ENCODE measurements at regions not wholly inside any gene's neighbourhood (a gene's known extent, or its start where the extent isn't known, plus 50 kb on each side); places are given as distances from the start of the nearest gene placed in this dataset.

- DNase-seq (ENCODE audit: extremely low spot score, unreplicated experiment), result no peak
- TF ChIP-seq CTCF (IDR thresholded peaks at IDR 0.05), result no peak
- peaks cover 6% of the 10 kb centered on the region for H3K27me3 Mint-ChIP-seq (ENCODE audit: unreplicated experiment)
- no peaks in the 10 kb centered on the region for H3K9me3 Mint-ChIP-seq (ENCODE audit: unreplicated experiment)
- no peak overlapping the region for H3K4me3 Mint-ChIP-seq (ENCODE audit: unreplicated experiment)
- H3K36me3 Mint-ChIP-seq (ENCODE audit: unreplicated experiment), result no peaks in the 10 kb centered on the region
- H3K27ac Mint-ChIP-seq (ENCODE audit: unreplicated experiment), result no peak overlapping the region
- H3K4me1 Mint-ChIP-seq (ENCODE audit: unreplicated experiment), result peaks cover 3% of the 10 kb centered on the region
These were observed 277.8 kb downstream of the FOXO1 start for GRCh38 chr13:40388617-40389016.

GRCh38 chr13:40389081-40389641 lies 277.3 kb downstream of the FOXO1 start:
- Mint-ChIP-seq H3K36me3 (ENCODE audit: unreplicated experiment) (no peaks in the 10 kb centered on the region), H3K4me1 (ENCODE audit: unreplicated experiment) (peaks cover 3% of the 10 kb centered on the region), H3K27ac (ENCODE audit: unreplicated experiment) (no peak overlapping the region), H3K4me3 (ENCODE audit: unreplicated experiment) (no peak overlapping the region), H3K9me3 (ENCODE audit: unreplicated experiment) (no peaks in the 10 kb centered on the region), H3K27me3 (ENCODE audit: unreplicated experiment) (peaks cover 6% of the 10 kb centered on the region)
- TF ChIP-seq CTCF (IDR thresholded peaks at IDR 0.05), result no peak
- no peak for DNase-seq (ENCODE audit: extremely low spot score, unreplicated experiment)

GRCh38 chr13:40390401-40390916 lies 276.0 kb downstream of the FOXO1 start:
- H3K36me3 Mint-ChIP-seq (ENCODE audit: unreplicated experiment), result no peaks in the 10 kb centered on the region
- H3K4me1 Mint-ChIP-seq (ENCODE audit: unreplicated experiment), result no peaks in the 10 kb centered on the region
- DNase-seq (ENCODE audit: extremely low spot score, unreplicated experiment), result no peak
- TF ChIP-seq CTCF (IDR thresholded peaks at IDR 0.05), result no peak
- H3K27ac Mint-ChIP-seq (ENCODE audit: unreplicated experiment), result no peak overlapping the region
- H3K9me3 Mint-ChIP-seq (ENCODE audit: unreplicated experiment), result no peaks in the 10 kb centered on the region
- H3K4me3 Mint-ChIP-seq (ENCODE audit: unreplicated experiment), result no peak overlapping the region
- H3K27me3 Mint-ChIP-seq (ENCODE audit: unreplicated experiment), result peaks cover 6% of the 10 kb centered on the region

- Mint-ChIP-seq H3K36me3 (ENCODE audit: unreplicated experiment) (no peaks in the 10 kb centered on the region), H3K9me3 (ENCODE audit: unreplicated experiment) (no peaks in the 10 kb centered on the region), H3K4me1 (ENCODE audit: unreplicated experiment) (no peaks in the 10 kb centered on the region), H3K27me3 (ENCODE audit: unreplicated experiment) (peaks cover 6% of the 10 kb centered on the region), H3K4me3 (ENCODE audit: unreplicated experiment) (no peak overlapping the region), H3K27ac (ENCODE audit: unreplicated experiment) (no peak overlapping the region)
- no peak for DNase-seq (ENCODE audit: extremely low spot score, unreplicated experiment)
- TF ChIP-seq CTCF (IDR thresholded peaks at IDR 0.05), result no peak
These were observed 274.7 kb downstream of the FOXO1 start for GRCh38 chr13:40391788-40392187.

- Mint-ChIP-seq H3K4me3 (ENCODE audit: unreplicated experiment) (no peak overlapping the region), H3K27ac (ENCODE audit: unreplicated experiment) (no peak overlapping the region), H3K4me1 (ENCODE audit: unreplicated experiment) (no peaks in the 10 kb centered on the region), H3K36me3 (ENCODE audit: unreplicated experiment) (no peaks in the 10 kb centered on the region), H3K27me3 (ENCODE audit: unreplicated experiment) (no peaks in the 10 kb centered on the region), H3K9me3 (ENCODE audit: unreplicated experiment) (no peaks in the 10 kb centered on the region)
- no peak for TF ChIP-seq CTCF (IDR thresholded peaks at IDR 0.05)
- no peak for DNase-seq (ENCODE audit: extremely low spot score, unreplicated experiment)
These were observed 272.0 kb downstream of the FOXO1 start for GRCh38 chr13:40394304-40394985.
